Body of pancreas (tissue), 4 donors: ENCODE measurements at regions not wholly inside any gene's neighbourhood (a gene's known extent, or its start where the extent isn't known, plus 50 kb on each side); places are given as distances from the start of the nearest gene placed in this dataset.

Source experiments
- POLR2A ChIP-seq, 3 donors: fragments of 450-650 bp; IDR thresholded peaks; one replicate each; pipeline ENCODE4 v1.6.1; 2016; ENCODE audit warnings: antibody characterized with exemption in 3 of 3, mild to moderate bottlenecking in 2 of 3
- TF ChIP-seq, protein P1 (sequence below), 7 experiments: fragments of 450-650 bp in 4 of 7; fragments of 200-600 bp in 3 of 7; sonication (generic) in 3 of 7; IDR thresholded peaks; one replicate each; pipeline ENCODE4 v1.5.1; 2016 to 2019; ENCODE audit warnings: antibody characterized with exemption in 7 of 7

DNA sequence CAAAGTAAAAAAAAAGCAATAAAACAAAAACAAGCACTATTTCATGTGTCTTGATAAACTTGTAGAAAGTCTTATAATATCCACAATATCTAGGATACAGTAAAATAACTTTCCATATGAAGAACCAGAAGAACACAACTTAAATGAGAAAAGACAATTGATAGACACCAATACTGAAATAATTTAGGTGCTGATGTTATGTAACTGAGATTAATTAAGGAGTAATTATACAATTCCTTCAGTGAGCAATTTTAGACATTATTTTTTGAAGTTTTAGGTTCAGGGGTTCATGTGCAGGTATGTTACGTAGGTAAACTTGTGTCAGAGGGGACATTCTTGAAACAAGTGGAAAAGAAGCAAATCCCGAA, 88.3 kb upstream of the VPREB1 start:
- no peak for TF ChIP-seq POLR2A (IDR thresholded peaks at IDR 0.05)
- TF ChIP-seq, protein P1, sequence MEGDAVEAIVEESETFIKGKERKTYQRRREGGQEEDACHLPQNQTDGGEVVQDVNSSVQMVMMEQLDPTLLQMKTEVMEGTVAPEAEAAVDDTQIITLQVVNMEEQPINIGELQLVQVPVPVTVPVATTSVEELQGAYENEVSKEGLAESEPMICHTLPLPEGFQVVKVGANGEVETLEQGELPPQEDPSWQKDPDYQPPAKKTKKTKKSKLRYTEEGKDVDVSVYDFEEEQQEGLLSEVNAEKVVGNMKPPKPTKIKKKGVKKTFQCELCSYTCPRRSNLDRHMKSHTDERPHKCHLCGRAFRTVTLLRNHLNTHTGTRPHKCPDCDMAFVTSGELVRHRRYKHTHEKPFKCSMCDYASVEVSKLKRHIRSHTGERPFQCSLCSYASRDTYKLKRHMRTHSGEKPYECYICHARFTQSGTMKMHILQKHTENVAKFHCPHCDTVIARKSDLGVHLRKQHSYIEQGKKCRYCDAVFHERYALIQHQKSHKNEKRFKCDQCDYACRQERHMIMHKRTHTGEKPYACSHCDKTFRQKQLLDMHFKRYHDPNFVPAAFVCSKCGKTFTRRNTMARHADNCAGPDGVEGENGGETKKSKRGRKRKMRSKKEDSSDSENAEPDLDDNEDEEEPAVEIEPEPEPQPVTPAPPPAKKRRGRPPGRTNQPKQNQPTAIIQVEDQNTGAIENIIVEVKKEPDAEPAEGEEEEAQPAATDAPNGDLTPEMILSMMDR (IDR thresholded peaks at IDR 0.05): no peak
